ENCODE measurements at regions not wholly inside any gene's neighbourhood (a gene's known extent, or its start where the extent isn't known, plus 50 kb on each side); places are given as distances from the start of the nearest gene placed in this dataset.

DNA sequence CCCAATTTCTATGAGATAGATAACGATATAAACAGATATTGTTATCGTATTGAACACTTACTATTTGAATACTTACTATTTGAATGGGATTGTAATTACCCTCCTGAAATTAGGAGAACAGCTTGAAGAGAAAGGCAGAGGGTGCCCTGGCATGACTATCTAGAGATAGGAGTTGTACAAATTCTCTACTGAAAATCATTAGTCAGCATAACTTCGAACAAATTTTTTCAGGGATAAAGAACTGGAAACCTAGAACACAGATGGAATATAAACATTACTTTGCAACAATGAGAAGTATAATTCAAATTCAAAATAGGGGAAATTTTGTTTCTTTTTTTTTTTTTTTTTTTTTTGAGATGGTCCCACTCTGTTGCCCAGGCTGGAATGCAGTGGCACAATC lies 1096.8 kb downstream of the C4orf33 start:
- H3K4me1 ChIP-seq (ENCODE audit: control insufficient read depth in 2 of 2, insufficient read depth in 2 of 2, low read length in 2 of 2), result no peaks in the 10 kb centered on the region
- no peak overlapping the region for H3K4me2 ChIP-seq (replicated peaks; ENCODE audit: low read depth, low read length, poor library complexity, severe bottlenecking)
- no peak overlapping the region for H3K4me3 ChIP-seq (ENCODE audit: control extremely low read depth in 1 of 5, extremely low read depth in 1 of 5, insufficient read depth in 1 of 5, low read depth in 2 of 5, low read length in 4 of 5)
- H3K79me2 ChIP-seq (ENCODE audit: control insufficient read depth, insufficient read depth, low read length), result no peaks in the 10 kb centered on the region
- TF ChIP-seq EZH2 (IDR thresholded peaks at IDR 0.05; ENCODE audit: borderline replicate concordance, insufficient read depth, low read depth, low read length, poor library complexity, severe bottlenecking), result no peak
- TF ChIP-seq, protein P1, sequence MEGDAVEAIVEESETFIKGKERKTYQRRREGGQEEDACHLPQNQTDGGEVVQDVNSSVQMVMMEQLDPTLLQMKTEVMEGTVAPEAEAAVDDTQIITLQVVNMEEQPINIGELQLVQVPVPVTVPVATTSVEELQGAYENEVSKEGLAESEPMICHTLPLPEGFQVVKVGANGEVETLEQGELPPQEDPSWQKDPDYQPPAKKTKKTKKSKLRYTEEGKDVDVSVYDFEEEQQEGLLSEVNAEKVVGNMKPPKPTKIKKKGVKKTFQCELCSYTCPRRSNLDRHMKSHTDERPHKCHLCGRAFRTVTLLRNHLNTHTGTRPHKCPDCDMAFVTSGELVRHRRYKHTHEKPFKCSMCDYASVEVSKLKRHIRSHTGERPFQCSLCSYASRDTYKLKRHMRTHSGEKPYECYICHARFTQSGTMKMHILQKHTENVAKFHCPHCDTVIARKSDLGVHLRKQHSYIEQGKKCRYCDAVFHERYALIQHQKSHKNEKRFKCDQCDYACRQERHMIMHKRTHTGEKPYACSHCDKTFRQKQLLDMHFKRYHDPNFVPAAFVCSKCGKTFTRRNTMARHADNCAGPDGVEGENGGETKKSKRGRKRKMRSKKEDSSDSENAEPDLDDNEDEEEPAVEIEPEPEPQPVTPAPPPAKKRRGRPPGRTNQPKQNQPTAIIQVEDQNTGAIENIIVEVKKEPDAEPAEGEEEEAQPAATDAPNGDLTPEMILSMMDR (IDR thresholded peaks at IDR 0.05), result no peak
- H2AFZ ChIP-seq (ENCODE audit: insufficient read depth, low read depth, low read length, poor library complexity, severe bottlenecking), result no peak overlapping the region
- ATAC-seq (ENCODE audit: low read depth) (no peak), DNase-seq (no peak)
- H3K36me3 ChIP-seq (replicated peaks in 1 of 2; ENCODE audit: control extremely low read depth in 1 of 2, control insufficient read depth in 1 of 2, extremely low read depth in 1 of 2, insufficient read depth in 2 of 2, low read length in 1 of 2), result no peaks in the 10 kb centered on the region
- H4K20me1 ChIP-seq (ENCODE audit: control insufficient read depth, insufficient read depth, low read length, poor library complexity, severe bottlenecking), result no peaks in the 10 kb centered on the region
- no peak overlapping the region for H3K27ac ChIP-seq (ENCODE audit: low read length in 2 of 2)
- Mint-ChIP-seq H3K4me3 (no peak overlapping the region), H3K4me1 (no peaks in the 10 kb centered on the region), H3K27ac (no peak overlapping the region), H3K9me3 (ENCODE audit: insufficient read depth) (peaks cover 8% of the 10 kb centered on the region), H3K27me3 (no peaks in the 10 kb centered on the region)
- no CpG with 5 or more reads among the region's 3 CpGs for WGBS (ENCODE audit: insufficient coverage)
- intact Hi-C loops (cut with micrococcal nuclease), result no loop called here
- no peaks in the 10 kb centered on the region for H3K27me3 ChIP-seq (replicated peaks in 1 of 4; ENCODE audit: control extremely low read depth in 1 of 4, control insufficient read depth in 3 of 4, insufficient read depth in 4 of 4, low read length in 3 of 4)
- H3K9me3 ChIP-seq (ENCODE audit: control extremely low read depth in 1 of 3, control insufficient read depth in 2 of 3, insufficient read depth in 1 of 3, low read length in 2 of 3), result peaks cover 0 to 6% (median 0%) of the 10 kb centered on the region in 3 donors
- ChIA-PET CTCF (no interaction called here), POLR2A (no interaction called here)
- H3K9ac ChIP-seq (ENCODE audit: low read length), result no peak overlapping the region

DNA sequence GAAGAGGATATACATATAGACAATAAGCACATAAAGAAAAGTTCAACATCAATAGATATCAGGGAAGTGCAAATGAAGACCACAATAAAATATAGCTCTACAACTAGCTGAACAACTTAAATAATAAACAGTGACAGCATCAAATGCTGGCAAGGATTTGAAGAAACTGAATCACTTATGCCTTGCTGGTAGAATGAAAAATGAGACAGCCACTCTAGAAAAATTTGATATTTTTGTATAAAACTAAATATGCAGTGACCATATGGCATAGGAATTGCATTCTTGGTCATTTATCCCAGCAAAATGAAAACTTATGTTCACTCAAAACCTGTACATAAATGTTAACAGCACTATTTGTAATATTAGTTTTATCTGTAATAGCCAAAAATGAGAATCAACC lies 1102.0 kb downstream of the C4orf33 start:
- peaks cover 1% of the 10 kb centered on the region for H3K9me3 Mint-ChIP-seq (ENCODE audit: insufficient read depth)
- H2AFZ ChIP-seq (ENCODE audit: insufficient read depth, low read depth, low read length, poor library complexity, severe bottlenecking), result no peak overlapping the region
- H3K36me3 ChIP-seq (replicated peaks in 1 of 2; ENCODE audit: control extremely low read depth in 1 of 2, control insufficient read depth in 1 of 2, extremely low read depth in 1 of 2, insufficient read depth in 2 of 2, low read length in 1 of 2), result no peaks in the 10 kb centered on the region
- no peaks in the 10 kb centered on the region for H3K27me3 Mint-ChIP-seq
- H3K4me2 ChIP-seq (replicated peaks; ENCODE audit: low read depth, low read length, poor library complexity, severe bottlenecking), result no peak overlapping the region
- no peaks in the 10 kb centered on the region for H3K4me1 Mint-ChIP-seq
- H3K9ac ChIP-seq (ENCODE audit: low read length), result no peak overlapping the region
- intact Hi-C loops (cut with micrococcal nuclease), result no loop called here
- ATAC-seq (ENCODE audit: low read depth) (no peak), DNase-seq (no peak)
- no peaks in the 10 kb centered on the region for H3K4me1 ChIP-seq (ENCODE audit: control insufficient read depth in 2 of 2, insufficient read depth in 2 of 2, low read length in 2 of 2)
- no peak for TF ChIP-seq EZH2 (IDR thresholded peaks at IDR 0.05; ENCODE audit: borderline replicate concordance, insufficient read depth, low read depth, low read length, poor library complexity, severe bottlenecking)
- TF ChIP-seq, protein P1 (IDR thresholded peaks at IDR 0.05), result no peak
- no peak overlapping the region for H3K27ac ChIP-seq (ENCODE audit: low read length in 2 of 2)
- H3K4me3 ChIP-seq (ENCODE audit: control extremely low read depth in 1 of 5, extremely low read depth in 1 of 5, insufficient read depth in 1 of 5, low read depth in 2 of 5, low read length in 4 of 5), result no peak overlapping the region
- H3K4me3 Mint-ChIP-seq, result no peak overlapping the region
- no peaks in the 10 kb centered on the region for H3K27me3 ChIP-seq (replicated peaks in 1 of 4; ENCODE audit: control extremely low read depth in 1 of 4, control insufficient read depth in 3 of 4, insufficient read depth in 4 of 4, low read length in 3 of 4)
- ChIA-PET CTCF (no interaction called here), POLR2A (no interaction called here)
- H3K9me3 ChIP-seq (ENCODE audit: control extremely low read depth in 1 of 3, control insufficient read depth in 2 of 3, insufficient read depth in 1 of 3, low read length in 2 of 3), result peaks cover 0 to 17% (median 2%) of the 10 kb centered on the region in 3 donors
- no peak overlapping the region for H3K27ac Mint-ChIP-seq
- no peaks in the 10 kb centered on the region for H4K20me1 ChIP-seq (ENCODE audit: control insufficient read depth, insufficient read depth, low read length, poor library complexity, severe bottlenecking)
- no peaks in the 10 kb centered on the region for H3K79me2 ChIP-seq (ENCODE audit: control insufficient read depth, insufficient read depth, low read length)

Data from B cell (primary cell).